ENCODE measurements at regions not wholly inside any gene's neighbourhood (a gene's known extent, or its start where the extent isn't known, plus 50 kb on each side); places are given as distances from the start of the nearest gene placed in this dataset.

GRCh38 chr7:121739465-121739864 is 133.5 kb upstream of the PTPRZ1 start:
- Histone ChIP-seq H3K4me3 (ENCODE audit: low read depth in 2 of 2, low read length in 2 of 2) (no peak overlapping the region), H3K4me1 (ENCODE audit: control insufficient read depth, insufficient read depth, low read length) (no peaks in the 10 kb centered on the region), H3K27ac (ENCODE audit: low read length) (no peak overlapping the region), H3K27me3 (ENCODE audit: control insufficient read depth, insufficient read depth, low read length) (no peaks in the 10 kb centered on the region), H3K36me3 (ENCODE audit: control insufficient read depth, insufficient read depth, low read length) (no peaks in the 10 kb centered on the region), H3K9me3 (ENCODE audit: control insufficient read depth, insufficient read depth, low read depth, low read length) (no peaks in the 10 kb centered on the region)
- ChIA-PET CTCF (no interaction called here), POLR2A (no interaction called here)
- TF ChIP-seq, protein P1, sequence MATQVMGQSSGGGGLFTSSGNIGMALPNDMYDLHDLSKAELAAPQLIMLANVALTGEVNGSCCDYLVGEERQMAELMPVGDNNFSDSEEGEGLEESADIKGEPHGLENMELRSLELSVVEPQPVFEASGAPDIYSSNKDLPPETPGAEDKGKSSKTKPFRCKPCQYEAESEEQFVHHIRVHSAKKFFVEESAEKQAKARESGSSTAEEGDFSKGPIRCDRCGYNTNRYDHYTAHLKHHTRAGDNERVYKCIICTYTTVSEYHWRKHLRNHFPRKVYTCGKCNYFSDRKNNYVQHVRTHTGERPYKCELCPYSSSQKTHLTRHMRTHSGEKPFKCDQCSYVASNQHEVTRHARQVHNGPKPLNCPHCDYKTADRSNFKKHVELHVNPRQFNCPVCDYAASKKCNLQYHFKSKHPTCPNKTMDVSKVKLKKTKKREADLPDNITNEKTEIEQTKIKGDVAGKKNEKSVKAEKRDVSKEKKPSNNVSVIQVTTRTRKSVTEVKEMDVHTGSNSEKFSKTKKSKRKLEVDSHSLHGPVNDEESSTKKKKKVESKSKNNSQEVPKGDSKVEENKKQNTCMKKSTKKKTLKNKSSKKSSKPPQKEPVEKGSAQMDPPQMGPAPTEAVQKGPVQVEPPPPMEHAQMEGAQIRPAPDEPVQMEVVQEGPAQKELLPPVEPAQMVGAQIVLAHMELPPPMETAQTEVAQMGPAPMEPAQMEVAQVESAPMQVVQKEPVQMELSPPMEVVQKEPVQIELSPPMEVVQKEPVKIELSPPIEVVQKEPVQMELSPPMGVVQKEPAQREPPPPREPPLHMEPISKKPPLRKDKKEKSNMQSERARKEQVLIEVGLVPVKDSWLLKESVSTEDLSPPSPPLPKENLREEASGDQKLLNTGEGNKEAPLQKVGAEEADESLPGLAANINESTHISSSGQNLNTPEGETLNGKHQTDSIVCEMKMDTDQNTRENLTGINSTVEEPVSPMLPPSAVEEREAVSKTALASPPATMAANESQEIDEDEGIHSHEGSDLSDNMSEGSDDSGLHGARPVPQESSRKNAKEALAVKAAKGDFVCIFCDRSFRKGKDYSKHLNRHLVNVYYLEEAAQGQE (IDR thresholded peaks at IDR 0.05; ENCODE audit: insufficient read depth in 1 of 2, low read depth in 2 of 2, low read length in 1 of 2), result no peak
- TF ChIP-seq POLR2AphosphoS5 (IDR thresholded peaks at IDR 0.05; ENCODE audit: low read depth, low read length) (no peak), SIN3A (IDR thresholded peaks at IDR 0.05; ENCODE audit: borderline replicate concordance, insufficient read depth, low read depth, low read length) (no peak), TCF7L2 (IDR thresholded peaks at IDR 0.05; ENCODE audit: low read depth, low read length) (no peak)
- TF ChIP-seq, protein P2, sequence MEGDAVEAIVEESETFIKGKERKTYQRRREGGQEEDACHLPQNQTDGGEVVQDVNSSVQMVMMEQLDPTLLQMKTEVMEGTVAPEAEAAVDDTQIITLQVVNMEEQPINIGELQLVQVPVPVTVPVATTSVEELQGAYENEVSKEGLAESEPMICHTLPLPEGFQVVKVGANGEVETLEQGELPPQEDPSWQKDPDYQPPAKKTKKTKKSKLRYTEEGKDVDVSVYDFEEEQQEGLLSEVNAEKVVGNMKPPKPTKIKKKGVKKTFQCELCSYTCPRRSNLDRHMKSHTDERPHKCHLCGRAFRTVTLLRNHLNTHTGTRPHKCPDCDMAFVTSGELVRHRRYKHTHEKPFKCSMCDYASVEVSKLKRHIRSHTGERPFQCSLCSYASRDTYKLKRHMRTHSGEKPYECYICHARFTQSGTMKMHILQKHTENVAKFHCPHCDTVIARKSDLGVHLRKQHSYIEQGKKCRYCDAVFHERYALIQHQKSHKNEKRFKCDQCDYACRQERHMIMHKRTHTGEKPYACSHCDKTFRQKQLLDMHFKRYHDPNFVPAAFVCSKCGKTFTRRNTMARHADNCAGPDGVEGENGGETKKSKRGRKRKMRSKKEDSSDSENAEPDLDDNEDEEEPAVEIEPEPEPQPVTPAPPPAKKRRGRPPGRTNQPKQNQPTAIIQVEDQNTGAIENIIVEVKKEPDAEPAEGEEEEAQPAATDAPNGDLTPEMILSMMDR (IDR thresholded peaks at IDR 0.05), result no peak
- intact Hi-C loops (cut with micrococcal nuclease; ENCODE audit: unreplicated experiment) (no loop called here), in situ Hi-C loops (cut with HindIII; ENCODE audit: low pct_unique_long_range_greater_than_20kb, low sequenced_read_pairs) (no loop called here)
- BruUV-seq (replicated peaks), result no TSS peak
- ATAC-seq (no peak), DNase-seq (ENCODE audit: low read depth, low spot score) (no peak)

DNA sequence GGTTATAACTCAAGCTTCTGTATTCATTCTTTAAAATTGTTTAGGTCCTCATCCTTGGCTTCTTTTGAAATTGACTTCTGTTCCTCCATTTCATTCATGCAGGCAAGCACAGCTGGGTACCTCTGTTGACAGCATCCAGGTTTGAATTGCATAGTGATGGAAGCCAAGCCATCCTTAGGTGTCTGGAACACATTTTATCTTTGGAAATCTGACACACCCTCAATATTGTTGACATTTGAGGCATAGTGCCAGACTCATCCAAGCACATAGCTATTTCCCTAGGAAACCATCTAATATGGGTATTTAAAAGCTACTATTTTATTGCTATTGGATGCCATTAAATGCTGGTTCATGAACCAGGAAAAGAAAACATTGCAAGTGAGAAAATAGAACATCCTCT is 142.1 kb upstream of the PTPRZ1 start:
- in situ Hi-C loops (cut with HindIII; ENCODE audit: low pct_unique_long_range_greater_than_20kb, low sequenced_read_pairs), result no loop called here
- ChIA-PET CTCF (no interaction called here), POLR2A (no interaction called here)
- no peak overlapping the region for H3K27ac ChIP-seq (ENCODE audit: low read length)
- no peaks in the 10 kb centered on the region for H3K36me3 ChIP-seq (ENCODE audit: control insufficient read depth, insufficient read depth, low read length)
- no peak for DNase-seq (ENCODE audit: low read depth, low spot score)
- H3K27me3 ChIP-seq (ENCODE audit: control insufficient read depth, insufficient read depth, low read length), result no peaks in the 10 kb centered on the region
- no peak for TF ChIP-seq TCF7L2 (IDR thresholded peaks at IDR 0.05; ENCODE audit: low read depth, low read length)
- TF ChIP-seq, protein P1 (IDR thresholded peaks at IDR 0.05; ENCODE audit: insufficient read depth in 1 of 2, low read depth in 2 of 2, low read length in 1 of 2), result no peak
- TF ChIP-seq SIN3A (IDR thresholded peaks at IDR 0.05; ENCODE audit: borderline replicate concordance, insufficient read depth, low read depth, low read length), result no peak
- no peak for TF ChIP-seq POLR2AphosphoS5 (IDR thresholded peaks at IDR 0.05; ENCODE audit: low read depth, low read length)
- TF ChIP-seq, protein P2 (IDR thresholded peaks at IDR 0.05), result no peak
- no TSS peak for BruUV-seq (replicated peaks)
- no peak for ATAC-seq
- no peak overlapping the region for H3K4me3 ChIP-seq (ENCODE audit: low read depth in 2 of 2, low read length in 2 of 2)
- H3K4me1 ChIP-seq (ENCODE audit: control insufficient read depth, insufficient read depth, low read length), result no peaks in the 10 kb centered on the region
- intact Hi-C loops (cut with micrococcal nuclease; ENCODE audit: unreplicated experiment), result no loop called here
- H3K9me3 ChIP-seq (ENCODE audit: control insufficient read depth, insufficient read depth, low read depth, low read length), result no peaks in the 10 kb centered on the region; the same call in 1 of the 2 replicates
